Erythroblast (primary cell): ENCODE measurements at regions not wholly inside any gene's neighbourhood (a gene's known extent, or its start where the extent isn't known, plus 50 kb on each side); places are given as distances from the start of the nearest gene placed in this dataset.

ENCODE experiments used
- GATA1 ChIP-seq: IDR thresholded peaks from 2 replicates; pipeline ENCODE4 v1.6.1; 2011; ENCODE audit warnings: low read depth, mild to moderate bottlenecking, control low read depth, low read length, moderate library complexity
- POLR2A ChIP-seq: IDR thresholded peaks from 2 replicates; pipeline ENCODE4 v1.6.1; 2011; ENCODE audit warnings: mild to moderate bottlenecking, low read length

GRCh38 chr20:41935259-41935791, 317.1 kb upstream of the CHD6 start:
- no peak for TF ChIP-seq POLR2A
- TF ChIP-seq GATA1: no peak
